AG04449 (cell line): ENCODE measurements at regions not wholly inside any gene's neighbourhood (a gene's known extent, or its start where the extent isn't known, plus 50 kb on each side); places are given as distances from the start of the nearest gene placed in this dataset.

Experiments used
- CTCF ChIA-PET: fragments of 350-600 bp; formaldehyde crosslinking; extraction: SDS; loops from one replicate; lab custom pipeline; 2021; ENCODE audit warnings: antibody characterized with exemption; lab: Yijun Ruan, JAX
- POLR2A ChIA-PET: fragments of 400-600, 350-600 bp; formaldehyde crosslinking; extraction: SDS; loops from one replicate; lab custom pipeline; 2020; ENCODE audit warnings: antibody characterized with exemption, inconsistent platforms; lab: Yijun Ruan, JAX
- DNase-seq: peaks from one replicate; pipeline ENCODE4 v3.0.0-alpha.2; 2010; ENCODE audit warnings: low read depth, low spot score
- H3K4me3 ChIP-seq: 2 replicates; pipeline ENCODE4 v1.5.1; 2011; ENCODE audit warnings: low read depth, mild to moderate bottlenecking, control low read depth, low read length
- CTCF ChIP-seq: IDR thresholded peaks from one replicate; pipeline ENCODE4 v1.5.1; 2011; ENCODE audit warnings: mild to moderate bottlenecking, moderate library complexity, low read length, control low read depth, inconsistent platforms; ENCODE audit not compliant: insufficient read depth; ENCODE audit errors: missing control alignments

DNA sequence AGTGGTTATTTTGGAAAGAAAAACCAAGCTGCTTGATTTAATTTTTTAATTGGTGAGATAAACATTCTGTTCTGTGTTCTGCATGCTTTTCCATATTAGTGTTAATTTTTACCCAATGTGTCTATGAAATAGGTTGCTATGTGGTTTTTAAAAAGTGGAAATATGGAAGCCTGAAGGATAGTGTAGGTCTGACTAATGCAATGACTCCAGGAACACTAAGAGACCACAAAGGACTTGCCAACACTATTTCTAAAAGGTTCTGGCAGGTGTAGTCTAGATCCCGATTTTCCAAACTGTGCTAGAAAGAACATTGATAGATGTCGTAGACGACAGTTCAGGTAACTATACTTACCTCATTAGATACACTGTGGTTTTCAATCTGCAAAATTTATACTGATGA lies 877.4 kb upstream of the GOT2 start:
- no peak for TF ChIP-seq CTCF
- ChIA-PET POLR2A (no interaction called here), CTCF (interaction anchor here (1.0 kb wide), 1 partner anchor 22 kb away, joined by 4 read pairs; no protein-coding TSS in a partner anchor)
- no peak for DNase-seq
- no peak overlapping the region for H3K4me3 ChIP-seq

GRCh38 chr16:59605706-59606105 lies 871.6 kb upstream of the GOT2 start:
- POLR2A ChIA-PET: no interaction called here
- CTCF ChIA-PET: no interaction called here
- DNase-seq: no peak
- no peak overlapping the region for H3K4me3 ChIP-seq
- no peak for TF ChIP-seq CTCF

DNA sequence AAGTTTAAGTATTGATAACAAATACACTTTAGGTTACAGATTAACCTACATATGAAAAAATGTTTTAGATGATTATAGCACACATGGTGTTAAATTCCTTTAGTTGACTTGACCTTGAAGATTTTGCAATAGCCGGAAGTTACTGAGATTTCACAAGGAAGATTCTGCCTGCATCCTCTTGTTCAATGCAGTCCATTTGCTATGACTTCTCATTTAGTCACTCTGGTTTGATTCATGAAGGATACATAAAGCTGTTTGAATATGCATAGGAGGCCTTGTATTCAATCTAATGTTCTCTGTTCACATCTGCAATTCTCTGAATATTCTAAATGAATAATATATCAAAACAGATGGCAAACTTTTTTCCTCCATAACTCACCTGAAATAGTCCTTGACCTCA lies 870.2 kb upstream of the GOT2 start:
- ChIA-PET CTCF (no interaction called here), POLR2A (no interaction called here)
- no peak for DNase-seq
- H3K4me3 ChIP-seq: no peak overlapping the region
- TF ChIP-seq CTCF: no peak

DNA sequence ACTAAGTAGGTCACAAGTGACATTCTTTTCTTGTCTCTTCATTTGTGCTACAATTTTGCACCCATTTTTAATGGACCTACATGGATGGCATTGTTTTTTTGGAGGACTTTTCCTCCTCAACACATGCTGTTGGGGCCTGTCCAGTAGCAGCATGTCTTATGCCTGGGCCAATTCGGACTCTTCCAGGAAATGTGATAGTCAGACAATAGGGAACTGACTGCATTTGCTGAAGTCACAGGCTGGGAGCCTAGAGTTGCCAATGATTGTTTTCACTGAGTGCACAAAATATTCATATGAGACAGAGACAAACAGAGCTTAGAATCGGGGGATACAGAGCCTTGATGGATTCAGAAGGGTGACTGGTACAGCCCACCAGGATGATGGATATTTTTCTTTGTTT lies 867.3 kb upstream of the GOT2 start:
- no peak overlapping the region for H3K4me3 ChIP-seq
- CTCF ChIA-PET: no interaction called here
- no peak for TF ChIP-seq CTCF
- POLR2A ChIA-PET: no interaction called here
- no peak for DNase-seq

DNA sequence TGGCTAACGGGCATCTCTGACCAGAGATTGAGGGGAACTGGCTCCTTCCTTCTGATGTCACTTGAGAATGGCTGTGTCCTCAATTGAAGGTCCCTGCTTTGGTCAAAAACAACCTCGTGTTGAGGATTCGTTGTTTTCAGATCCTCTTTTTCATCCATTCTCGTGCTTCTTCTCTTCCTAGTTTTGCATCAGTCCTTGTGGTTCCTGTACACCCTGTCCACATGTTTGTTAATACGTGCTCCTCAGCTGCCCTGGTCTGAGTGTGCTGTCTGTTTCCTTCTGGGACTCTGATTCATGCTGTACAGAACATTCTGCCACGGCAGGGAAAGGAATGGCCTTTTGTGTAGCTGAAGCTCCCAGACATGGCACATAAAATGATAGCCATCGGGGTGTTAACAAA lies 863.2 kb upstream of the GOT2 start:
- no peak for TF ChIP-seq CTCF
- CTCF ChIA-PET: no interaction called here
- no peak overlapping the region for H3K4me3 ChIP-seq
- POLR2A ChIA-PET: no interaction called here
- DNase-seq: no peak

DNA sequence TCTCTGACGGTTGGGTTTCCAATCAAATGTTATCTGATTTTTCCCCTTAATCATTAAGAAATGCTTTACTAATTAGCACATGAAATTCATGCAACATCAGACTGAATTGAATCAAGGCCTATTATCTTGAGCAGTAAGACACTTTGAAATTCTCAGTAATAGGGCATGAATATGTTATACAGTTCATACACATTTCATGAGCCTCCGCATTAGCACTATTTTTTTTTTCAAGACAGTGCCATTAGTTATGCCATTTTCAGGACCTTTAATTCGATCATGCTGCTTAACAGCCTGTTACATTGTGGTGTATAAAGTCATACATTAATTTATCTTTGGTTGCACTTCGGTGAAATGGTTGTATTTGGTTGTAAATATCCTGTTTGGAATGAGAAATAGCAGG lies 862.6 kb upstream of the GOT2 start:
- POLR2A ChIA-PET: no interaction called here

More for the DNA sequence above, 862.6 kb upstream of the GOT2 start:
- H3K4me3 ChIP-seq: no peak overlapping the region
- CTCF ChIA-PET: no interaction called here
- TF ChIP-seq CTCF: no peak
- DNase-seq: no peak
